ENCODE measurements at regions not wholly inside any gene's neighbourhood (a gene's known extent, or its start where the extent isn't known, plus 50 kb on each side); places are given as distances from the start of the nearest gene placed in this dataset.

DNA sequence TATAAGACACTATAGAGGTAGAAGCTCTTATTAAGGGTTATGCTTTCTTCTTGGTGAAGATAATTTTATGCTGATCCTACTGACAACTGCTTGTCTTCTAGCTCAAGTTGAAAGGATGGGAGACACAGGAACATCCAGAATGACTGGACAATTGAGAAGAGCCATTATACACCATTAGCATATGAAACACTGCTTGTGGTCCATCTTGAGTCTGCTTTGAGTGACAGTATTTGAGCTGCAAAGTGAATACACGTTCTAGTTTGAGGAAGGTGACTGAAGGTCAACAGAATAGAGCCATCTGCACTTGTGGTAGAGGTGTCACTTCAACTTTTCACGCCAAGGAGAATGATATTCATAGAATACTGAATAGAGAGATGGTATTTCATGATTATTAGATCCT is 315.4 kb downstream of the MCTP2 start (continued):
- TF ChIP-seq, protein P1, sequence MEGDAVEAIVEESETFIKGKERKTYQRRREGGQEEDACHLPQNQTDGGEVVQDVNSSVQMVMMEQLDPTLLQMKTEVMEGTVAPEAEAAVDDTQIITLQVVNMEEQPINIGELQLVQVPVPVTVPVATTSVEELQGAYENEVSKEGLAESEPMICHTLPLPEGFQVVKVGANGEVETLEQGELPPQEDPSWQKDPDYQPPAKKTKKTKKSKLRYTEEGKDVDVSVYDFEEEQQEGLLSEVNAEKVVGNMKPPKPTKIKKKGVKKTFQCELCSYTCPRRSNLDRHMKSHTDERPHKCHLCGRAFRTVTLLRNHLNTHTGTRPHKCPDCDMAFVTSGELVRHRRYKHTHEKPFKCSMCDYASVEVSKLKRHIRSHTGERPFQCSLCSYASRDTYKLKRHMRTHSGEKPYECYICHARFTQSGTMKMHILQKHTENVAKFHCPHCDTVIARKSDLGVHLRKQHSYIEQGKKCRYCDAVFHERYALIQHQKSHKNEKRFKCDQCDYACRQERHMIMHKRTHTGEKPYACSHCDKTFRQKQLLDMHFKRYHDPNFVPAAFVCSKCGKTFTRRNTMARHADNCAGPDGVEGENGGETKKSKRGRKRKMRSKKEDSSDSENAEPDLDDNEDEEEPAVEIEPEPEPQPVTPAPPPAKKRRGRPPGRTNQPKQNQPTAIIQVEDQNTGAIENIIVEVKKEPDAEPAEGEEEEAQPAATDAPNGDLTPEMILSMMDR (conservative IDR thresholded peaks at IDR 0.05; ENCODE audit: low read depth in 2 of 2): no peak
- TF ChIP-seq ZNF331 (CRISPR knock-in tag; IDR thresholded peaks at IDR 0.05; ENCODE audit: low read depth): no peak

DNA sequence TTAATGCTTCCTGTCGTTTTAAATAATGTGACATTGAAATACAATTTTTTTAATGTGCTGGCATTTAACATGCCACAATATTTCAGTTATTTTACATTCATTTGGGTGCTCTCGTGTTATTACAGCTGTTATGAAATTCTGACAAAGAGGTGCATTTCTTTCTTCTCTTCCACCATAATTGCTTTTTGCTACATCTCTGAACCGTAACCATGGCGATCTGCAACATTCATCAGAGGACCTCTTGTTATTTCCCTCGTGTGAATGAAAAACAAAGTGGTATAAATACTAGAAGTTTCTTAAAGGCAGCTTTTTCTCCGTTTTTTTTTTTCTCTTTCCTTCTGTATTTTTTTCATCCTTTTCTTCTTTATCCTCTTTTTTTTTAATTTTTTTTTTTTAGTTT is 316.4 kb downstream of the MCTP2 start:
- DNase-seq (ENCODE audit: low spot score) (no peak), ATAC-seq (no peak)
- Histone ChIP-seq H3K36me3 (ENCODE audit: insufficient read depth) (no peaks in the 10 kb centered on the region), H3K4me2 (no peak overlapping the region), H2AFZ (no peak overlapping the region), H3K9me2 (ENCODE audit: insufficient read depth) (0 out of 2 replicates have a peak, but pooled peaks cover 7% of the 10 kb centered on the region), H3K4me1 (ENCODE audit: insufficient read depth) (no peaks in the 10 kb centered on the region), H3K4me3 (no peak overlapping the region), H4K20me1 (replicated peaks; ENCODE audit: insufficient read depth) (no peaks in the 10 kb centered on the region), H3K79me2 (replicated peaks; ENCODE audit: insufficient read depth) (no peaks in the 10 kb centered on the region), H3K27ac (ENCODE audit: low read depth) (no peak overlapping the region), H3F3A (replicated peaks; ENCODE audit: low read depth) (no peaks in the 10 kb centered on the region), H3K27me3 (ENCODE audit: insufficient read depth) (no peaks in the 10 kb centered on the region)
- TF ChIP-seq ZNF114 (CRISPR knock-in tag; IDR thresholded peaks at IDR 0.05): no peak
- TF ChIP-seq, protein P1 (conservative IDR thresholded peaks at IDR 0.05; ENCODE audit: low read depth in 2 of 2): no peak
- Mint-ChIP-seq H3K4me3 (no peak overlapping the region), H3K27me3 (ENCODE audit: insufficient read depth, low read depth, poor library complexity) (peaks cover 4% of the 10 kb centered on the region), H3K36me3 (ENCODE audit: low read depth) (no peaks in the 10 kb centered on the region), H3K4me1 (no peaks in the 10 kb centered on the region), H3K9me3 (no peaks in the 10 kb centered on the region), H3K27ac (no peak overlapping the region)

DNA sequence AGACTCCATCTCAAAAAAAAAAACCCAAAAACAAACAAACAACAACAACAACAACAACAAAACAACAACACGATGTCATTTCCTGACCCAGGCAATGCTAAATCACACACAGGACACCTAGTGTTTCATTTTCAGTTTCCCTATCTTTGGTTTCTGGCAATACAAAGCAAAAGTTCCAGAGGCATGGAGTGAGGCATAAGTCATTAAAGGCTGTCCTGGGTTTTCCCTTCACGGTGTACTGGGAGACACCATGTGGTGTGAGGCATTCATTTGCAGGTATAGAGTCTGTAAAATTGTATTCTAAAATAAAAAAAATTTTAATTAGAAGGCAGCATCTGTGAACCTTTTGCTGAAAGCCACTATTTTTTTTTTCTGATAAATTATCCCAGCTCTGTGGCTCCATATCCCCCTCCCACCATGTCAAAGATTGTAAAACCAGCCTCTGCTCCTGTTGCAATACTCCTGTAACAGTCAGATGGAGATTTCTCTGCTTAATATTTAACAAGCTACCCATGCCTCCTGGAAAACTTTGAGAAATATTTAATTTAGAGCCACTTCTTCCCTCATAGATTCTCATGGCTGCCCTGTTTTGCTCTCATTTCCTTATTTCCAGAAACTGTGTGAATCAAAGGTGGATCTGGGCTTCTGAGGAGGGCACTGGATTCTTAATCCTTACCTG is 324.6 kb downstream of the MCTP2 start:
- Histone ChIP-seq H3K36me3 (ENCODE audit: insufficient read depth) (no peaks in the 10 kb centered on the region), H3F3A (replicated peaks; ENCODE audit: low read depth) (no peaks in the 10 kb centered on the region), H3K9me2 (ENCODE audit: insufficient read depth) (0 out of 2 replicates have a peak, but pooled peaks cover 6% of the 10 kb centered on the region), H3K27ac (ENCODE audit: low read depth) (no peak overlapping the region), H3K79me2 (replicated peaks; ENCODE audit: insufficient read depth) (no peaks in the 10 kb centered on the region), H3K4me1 (ENCODE audit: insufficient read depth) (no peaks in the 10 kb centered on the region), H4K20me1 (replicated peaks; ENCODE audit: insufficient read depth) (no peaks in the 10 kb centered on the region), H2AFZ (no peak overlapping the region; the same call in 1 of the 2 replicates), H3K27me3 (ENCODE audit: insufficient read depth) (no peaks in the 10 kb centered on the region), H3K4me2 (no peak overlapping the region), H3K4me3 (no peak overlapping the region)
- no peaks in the 10 kb centered on the region for H3K36me3 Mint-ChIP-seq (ENCODE audit: low read depth)
- H3K4me1 Mint-ChIP-seq: no peaks in the 10 kb centered on the region
- ATAC-seq (no peak), DNase-seq (ENCODE audit: low spot score) (no peak)
- peaks cover 4% of the 10 kb centered on the region for H3K27me3 Mint-ChIP-seq (ENCODE audit: insufficient read depth, low read depth, poor library complexity)
- H3K9me3 Mint-ChIP-seq: no peaks in the 10 kb centered on the region
- H3K27ac Mint-ChIP-seq: no peak overlapping the region
- no peak overlapping the region for H3K4me3 Mint-ChIP-seq
- TF ChIP-seq EZH2 (IDR thresholded peaks at IDR 0.05; ENCODE audit: low read depth, unreplicated experiment) (no peak), ZNF114 (CRISPR knock-in tag; IDR thresholded peaks at IDR 0.05) (no peak), NANOG (IDR thresholded peaks at IDR 0.05; ENCODE audit: borderline replicate concordance) (no peak), STAT1 (IDR thresholded peaks at IDR 0.05; ENCODE audit: unreplicated experiment) (no peak), POLR2AphosphoS5 (IDR thresholded peaks at IDR 0.05; ENCODE audit: low read depth) (no peak), CREB1 (CRISPR knock-in tag; IDR thresholded peaks at IDR 0.05; ENCODE audit: low read depth) (no peak), JUNB (IDR thresholded peaks at IDR 0.05; ENCODE audit: unreplicated experiment) (no peak), ZNF331 (CRISPR knock-in tag; IDR thresholded peaks at IDR 0.05; ENCODE audit: low read depth) (no peak)
- TF ChIP-seq, protein P2, sequence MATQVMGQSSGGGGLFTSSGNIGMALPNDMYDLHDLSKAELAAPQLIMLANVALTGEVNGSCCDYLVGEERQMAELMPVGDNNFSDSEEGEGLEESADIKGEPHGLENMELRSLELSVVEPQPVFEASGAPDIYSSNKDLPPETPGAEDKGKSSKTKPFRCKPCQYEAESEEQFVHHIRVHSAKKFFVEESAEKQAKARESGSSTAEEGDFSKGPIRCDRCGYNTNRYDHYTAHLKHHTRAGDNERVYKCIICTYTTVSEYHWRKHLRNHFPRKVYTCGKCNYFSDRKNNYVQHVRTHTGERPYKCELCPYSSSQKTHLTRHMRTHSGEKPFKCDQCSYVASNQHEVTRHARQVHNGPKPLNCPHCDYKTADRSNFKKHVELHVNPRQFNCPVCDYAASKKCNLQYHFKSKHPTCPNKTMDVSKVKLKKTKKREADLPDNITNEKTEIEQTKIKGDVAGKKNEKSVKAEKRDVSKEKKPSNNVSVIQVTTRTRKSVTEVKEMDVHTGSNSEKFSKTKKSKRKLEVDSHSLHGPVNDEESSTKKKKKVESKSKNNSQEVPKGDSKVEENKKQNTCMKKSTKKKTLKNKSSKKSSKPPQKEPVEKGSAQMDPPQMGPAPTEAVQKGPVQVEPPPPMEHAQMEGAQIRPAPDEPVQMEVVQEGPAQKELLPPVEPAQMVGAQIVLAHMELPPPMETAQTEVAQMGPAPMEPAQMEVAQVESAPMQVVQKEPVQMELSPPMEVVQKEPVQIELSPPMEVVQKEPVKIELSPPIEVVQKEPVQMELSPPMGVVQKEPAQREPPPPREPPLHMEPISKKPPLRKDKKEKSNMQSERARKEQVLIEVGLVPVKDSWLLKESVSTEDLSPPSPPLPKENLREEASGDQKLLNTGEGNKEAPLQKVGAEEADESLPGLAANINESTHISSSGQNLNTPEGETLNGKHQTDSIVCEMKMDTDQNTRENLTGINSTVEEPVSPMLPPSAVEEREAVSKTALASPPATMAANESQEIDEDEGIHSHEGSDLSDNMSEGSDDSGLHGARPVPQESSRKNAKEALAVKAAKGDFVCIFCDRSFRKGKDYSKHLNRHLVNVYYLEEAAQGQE (IDR thresholded peaks at IDR 0.05; ENCODE audit: unreplicated experiment): no peak
- TF ChIP-seq, protein P1 (conservative IDR thresholded peaks at IDR 0.05; ENCODE audit: low read depth in 2 of 2): no peak
- TF ChIP-seq, protein P3, sequence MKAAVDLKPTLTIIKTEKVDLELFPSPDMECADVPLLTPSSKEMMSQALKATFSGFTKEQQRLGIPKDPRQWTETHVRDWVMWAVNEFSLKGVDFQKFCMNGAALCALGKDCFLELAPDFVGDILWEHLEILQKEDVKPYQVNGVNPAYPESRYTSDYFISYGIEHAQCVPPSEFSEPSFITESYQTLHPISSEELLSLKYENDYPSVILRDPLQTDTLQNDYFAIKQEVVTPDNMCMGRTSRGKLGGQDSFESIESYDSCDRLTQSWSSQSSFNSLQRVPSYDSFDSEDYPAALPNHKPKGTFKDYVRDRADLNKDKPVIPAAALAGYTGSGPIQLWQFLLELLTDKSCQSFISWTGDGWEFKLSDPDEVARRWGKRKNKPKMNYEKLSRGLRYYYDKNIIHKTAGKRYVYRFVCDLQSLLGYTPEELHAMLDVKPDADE (IDR thresholded peaks at IDR 0.05): no peak
